Stimulated activated CD8-positive, alpha-beta memory T cell treated with anti-CD3 and anti-CD28 coated beads, Interleukin-7, amount 100 ng/mL, for 1 hour (primary cell): ENCODE measurements at regions not wholly inside any gene's neighbourhood (a gene's known extent, or its start where the extent isn't known, plus 50 kb on each side); places are given as distances from the start of the nearest gene placed in this dataset.
"Not testable (repeated sequence)": the region's sequence is repeated elsewhere in the genome, so short reads cannot be mapped to it uniquely, and the experiment has no call there.

ENCODE experiments used
- DNase-seq, 2 donors: peaks; one replicate each; pipeline ENCODE4 v3.0.0-alpha.2; 2020; ENCODE audit warnings: low read depth in 2 of 2

DNA sequence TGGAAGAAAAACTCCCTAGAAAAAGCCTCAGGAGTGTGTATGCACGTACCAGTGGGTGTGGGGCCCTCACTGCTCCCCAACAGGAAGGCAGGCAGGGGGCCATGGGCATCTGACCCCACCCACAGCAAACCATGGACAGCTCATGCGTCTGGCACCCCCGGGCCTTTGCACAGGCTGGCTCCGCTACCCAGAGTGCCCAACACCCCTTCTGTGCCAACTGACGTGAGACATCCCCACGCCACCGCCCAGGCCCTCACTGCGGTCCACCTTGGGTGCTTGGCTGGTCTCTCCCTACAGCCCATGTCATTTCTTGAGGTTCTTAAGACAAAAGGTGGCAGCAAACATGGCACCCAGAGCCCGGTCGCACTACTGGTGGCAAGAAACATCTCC, 91.4 kb downstream of the NCOR2 start:
- no peak for DNase-seq

- no peak for DNase-seq
Measured at GRCh38 chr12:124475295-124476010, 92.0 kb downstream of the NCOR2 start.

DNA sequence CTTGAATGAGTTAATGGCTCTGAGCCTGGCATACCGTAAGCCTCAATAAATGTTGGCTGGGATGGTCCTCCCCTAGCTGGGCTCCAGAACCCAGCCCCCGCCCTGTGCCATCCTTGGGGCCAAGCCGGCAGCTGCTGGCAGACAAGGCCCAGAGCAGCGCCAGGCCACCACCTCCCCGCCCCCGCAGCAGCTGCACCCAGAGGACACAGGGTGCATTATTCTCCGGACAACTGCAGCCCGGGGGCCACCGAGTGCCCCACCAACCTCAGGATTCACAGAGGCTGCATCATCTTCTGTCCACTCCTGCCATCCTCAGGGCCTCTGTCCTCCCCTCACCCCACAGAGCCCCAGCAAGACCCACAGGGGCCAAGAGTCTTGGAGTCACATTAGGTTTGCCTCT, 92.7 kb downstream of the NCOR2 start:
- DNase-seq, result no peak

GRCh38 chr12:124472690-124473279, 94.6 kb downstream of the NCOR2 start:
- DNase-seq, result no peak

DNA sequence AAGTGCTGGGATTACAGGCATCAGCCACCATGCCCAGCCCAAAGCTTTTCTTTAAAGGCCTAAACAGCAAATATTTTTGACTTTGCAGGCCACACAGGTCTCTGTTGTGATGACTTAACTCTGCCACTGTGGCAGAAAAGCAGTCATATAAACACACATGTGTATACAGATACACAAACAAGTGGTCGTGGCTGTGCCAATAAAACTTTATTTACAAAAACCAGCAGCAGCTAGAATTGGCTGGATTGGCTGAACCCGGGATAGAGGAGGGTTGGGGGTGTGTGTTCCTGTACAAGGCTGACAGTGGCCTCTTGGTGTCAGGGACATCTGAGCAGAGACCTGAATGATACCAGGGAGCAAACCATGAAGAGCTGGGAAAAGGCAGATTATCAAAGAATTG, 95.6 kb downstream of the NCOR2 start:
- no peak for DNase-seq

GRCh38 chr12:124470806-124471205, 96.6 kb downstream of the NCOR2 start:
- no peak for DNase-seq

GRCh38 chr12:124470139-124470538, 97.3 kb downstream of the NCOR2 start:
- no peak for DNase-seq

DNA sequence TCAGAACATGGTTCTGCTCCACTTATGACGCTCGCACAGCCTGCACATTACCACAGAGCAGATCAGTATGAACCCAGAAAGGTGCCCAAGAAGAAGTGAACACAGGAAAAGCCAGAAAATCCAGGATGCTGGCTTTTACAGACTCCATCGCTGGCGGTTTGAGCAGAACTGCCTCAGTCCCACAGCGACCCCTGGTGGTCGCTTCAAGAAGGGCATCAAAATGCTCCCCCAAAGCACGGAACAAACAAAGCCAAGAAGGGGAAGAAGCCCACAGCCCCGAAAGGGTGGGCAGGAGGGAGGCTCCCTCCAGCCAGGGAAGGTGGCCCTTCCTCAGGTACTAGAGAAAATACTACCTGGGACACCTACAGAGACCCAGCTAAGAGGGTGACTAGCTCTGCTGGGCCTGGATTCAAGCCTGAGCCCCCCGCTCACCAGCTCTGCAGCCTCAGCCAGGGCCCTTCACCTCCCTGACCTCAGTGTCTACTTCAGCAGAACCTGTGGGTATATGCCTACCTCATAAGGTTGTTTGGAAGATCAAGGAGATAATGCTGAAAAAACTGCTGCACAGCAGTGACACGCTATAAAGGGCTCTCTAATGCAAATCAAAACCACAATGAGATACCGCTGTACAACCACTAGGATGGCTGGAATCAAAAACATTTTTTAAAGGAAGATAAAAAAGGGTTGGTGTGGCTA, 98.1 kb downstream of the NCOR2 start:
- DNase-seq, result no peak

DNA sequence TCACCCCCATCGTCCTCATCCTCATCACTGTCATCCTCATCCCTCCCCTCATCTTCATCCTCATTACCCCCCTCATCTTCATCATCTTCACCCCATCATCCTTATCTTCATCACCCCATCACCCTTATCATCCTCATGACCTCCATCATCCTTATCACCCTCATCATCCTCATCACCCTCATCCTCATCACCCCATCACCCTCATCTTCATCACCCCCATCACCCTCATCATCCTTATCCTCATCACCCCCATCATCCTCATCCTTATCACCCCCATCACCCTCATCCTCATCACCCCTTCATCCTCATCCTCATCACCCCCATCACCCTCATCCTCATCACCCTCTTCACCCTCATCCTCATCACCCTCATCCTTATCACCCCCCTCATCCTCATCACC, 99.9 kb downstream of the NCOR2 start:
- DNase-seq, result not testable (repeated sequence)

DNA sequence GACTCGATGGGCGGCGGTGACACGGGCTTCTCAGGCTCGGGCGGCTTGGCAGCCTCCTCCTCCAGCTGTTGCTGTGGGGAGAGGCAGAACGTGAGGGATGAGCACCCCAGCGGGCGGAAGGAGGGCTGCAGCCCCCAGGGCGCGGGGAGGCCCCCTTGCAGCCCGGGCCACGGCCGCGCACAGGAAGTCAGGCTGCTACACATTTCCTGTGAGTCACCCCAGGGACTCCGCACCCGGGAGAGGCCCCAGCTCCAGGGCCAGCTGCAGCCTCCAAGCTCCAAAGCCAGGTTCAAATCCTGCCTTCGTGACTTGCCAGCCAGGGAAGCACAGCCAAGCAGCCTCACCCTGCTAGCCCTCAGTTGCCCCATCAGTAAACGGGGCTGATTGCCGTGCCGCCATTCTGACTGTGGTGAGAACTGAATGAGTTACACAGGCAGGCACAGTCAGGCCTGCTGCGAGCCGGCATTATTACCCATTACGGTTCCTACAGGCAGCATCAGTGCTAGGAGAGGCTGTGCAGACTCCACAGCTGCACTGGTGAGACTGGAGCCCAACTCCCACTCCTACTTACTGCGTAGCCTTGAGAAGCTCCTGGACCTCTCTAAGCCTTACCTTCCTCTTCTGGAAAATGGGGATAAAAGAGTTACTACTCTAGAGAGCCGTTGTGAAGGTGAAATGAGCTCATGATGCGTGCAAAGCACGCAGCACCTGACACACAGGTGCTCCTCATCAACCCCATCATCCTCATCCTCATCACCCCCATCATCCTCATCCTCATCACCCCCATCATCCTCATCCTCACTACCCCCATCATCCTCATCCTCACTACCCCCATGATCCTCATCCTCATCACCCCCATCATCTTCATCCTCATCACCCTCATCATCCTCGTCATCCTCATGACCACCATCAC, 100.9 kb downstream of the NCOR2 start:
- peak; percentile 73 to 81 for DNase-seq

- DNase-seq, result no peak
Measured at GRCh38 chr12:124465473-124465872, 101.9 kb downstream of the NCOR2 start.

GRCh38 chr12:124464830-124465229, 102.6 kb downstream of the NCOR2 start:
- DNase-seq, result no peak

DNA sequence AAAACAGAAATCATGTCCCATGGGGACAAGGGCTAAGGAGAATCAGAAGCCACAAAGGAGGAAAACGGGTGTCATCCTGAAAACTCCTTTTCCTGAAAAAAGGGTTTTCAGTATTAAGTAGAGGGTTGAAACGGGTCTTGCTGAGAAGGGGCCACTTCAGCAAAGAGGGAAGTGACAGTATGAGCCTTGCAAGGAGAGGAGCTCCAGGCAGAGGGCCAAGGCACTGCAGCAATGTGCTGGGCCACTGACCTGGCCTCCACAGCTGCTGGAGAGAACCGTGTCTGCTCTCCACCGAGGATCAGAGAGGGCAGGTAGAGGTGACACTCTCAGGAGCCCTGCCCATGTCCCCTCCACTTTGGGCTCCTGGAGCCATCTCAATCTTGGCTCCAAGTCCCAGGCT, 103.3 kb downstream of the NCOR2 start:
- no peak for DNase-seq

GRCh38 chr12:124463341-124463921, 104.0 kb downstream of the NCOR2 start:
- no peak for DNase-seq

DNA sequence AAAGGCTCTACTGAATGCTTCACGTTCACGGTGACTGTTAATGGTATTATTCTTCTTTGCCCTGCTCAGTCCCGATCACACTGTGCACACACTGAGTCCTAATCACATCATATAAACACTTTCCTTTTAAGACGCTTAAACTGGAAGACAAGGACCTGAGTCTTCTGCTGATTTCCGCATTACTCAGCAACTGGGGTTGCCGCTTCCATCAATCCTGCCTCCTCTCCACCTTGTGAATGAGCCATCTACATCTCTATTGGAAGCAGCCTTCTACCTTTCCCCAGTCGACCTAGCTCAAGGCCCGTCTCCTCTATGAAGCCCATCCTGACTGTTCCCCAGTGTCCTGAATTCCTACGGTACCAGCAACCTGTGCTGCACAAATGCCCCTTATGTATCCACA, 104.7 kb downstream of the NCOR2 start:
- no peak for DNase-seq

DNA sequence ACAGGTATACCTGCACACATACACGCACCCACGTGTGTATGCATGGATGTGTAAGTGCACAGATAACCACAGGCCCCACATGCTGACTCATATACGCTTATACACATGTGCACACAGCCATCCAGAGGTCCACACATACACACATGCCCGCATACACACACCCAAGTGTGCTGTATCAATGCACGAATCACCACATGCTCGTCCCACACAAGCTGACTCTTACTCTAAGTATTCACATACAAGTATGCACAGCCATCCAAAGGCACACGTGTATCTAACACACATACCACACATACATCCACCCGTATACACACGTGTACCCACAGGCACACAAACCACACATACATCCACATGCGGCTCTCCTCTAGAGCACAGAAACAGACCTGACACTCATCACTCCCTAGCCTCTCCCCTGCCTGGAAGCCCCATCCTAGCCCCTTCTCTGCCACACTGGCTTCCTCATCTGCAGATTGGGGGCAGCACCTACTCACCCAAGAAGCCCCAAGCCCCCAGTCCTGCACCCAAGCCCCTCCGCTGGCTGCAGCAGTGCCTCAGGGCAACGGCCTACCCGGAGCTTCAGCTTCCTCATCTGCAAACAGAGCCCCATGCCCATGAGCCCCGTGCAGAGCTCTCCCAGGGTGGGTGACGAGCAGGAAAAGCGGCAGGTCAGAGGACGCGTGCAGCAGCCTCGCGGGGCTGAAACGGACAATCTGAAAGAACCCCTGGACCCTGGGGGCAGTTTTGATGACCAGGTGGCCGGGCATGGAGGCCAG, 105.4 kb downstream of the NCOR2 start:
- DNase-seq, result no peak

GRCh38 chr12:124461241-124461673, 106.2 kb downstream of the NCOR2 start:
- no peak for DNase-seq

DNA sequence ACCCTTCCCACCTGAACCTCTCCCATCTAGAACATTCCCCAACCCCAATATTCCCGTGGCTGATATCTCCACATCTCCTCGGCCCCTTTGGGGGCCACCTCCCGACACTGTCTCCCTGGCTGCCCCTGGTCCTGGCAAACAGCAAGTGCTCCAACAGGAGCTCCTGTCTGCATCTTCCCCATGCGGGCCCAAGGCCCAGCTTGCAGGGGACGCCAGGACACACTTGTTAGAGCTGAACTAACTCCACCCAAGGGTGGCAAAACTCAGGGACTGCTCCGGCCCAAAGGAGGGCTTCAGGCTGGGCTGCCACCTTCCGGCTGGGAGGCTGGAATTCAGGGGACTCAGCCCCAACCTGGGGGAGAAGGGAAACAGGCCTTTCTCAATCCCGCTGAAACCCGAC, 106.6 kb downstream of the NCOR2 start:
- no peak for DNase-seq

DNA sequence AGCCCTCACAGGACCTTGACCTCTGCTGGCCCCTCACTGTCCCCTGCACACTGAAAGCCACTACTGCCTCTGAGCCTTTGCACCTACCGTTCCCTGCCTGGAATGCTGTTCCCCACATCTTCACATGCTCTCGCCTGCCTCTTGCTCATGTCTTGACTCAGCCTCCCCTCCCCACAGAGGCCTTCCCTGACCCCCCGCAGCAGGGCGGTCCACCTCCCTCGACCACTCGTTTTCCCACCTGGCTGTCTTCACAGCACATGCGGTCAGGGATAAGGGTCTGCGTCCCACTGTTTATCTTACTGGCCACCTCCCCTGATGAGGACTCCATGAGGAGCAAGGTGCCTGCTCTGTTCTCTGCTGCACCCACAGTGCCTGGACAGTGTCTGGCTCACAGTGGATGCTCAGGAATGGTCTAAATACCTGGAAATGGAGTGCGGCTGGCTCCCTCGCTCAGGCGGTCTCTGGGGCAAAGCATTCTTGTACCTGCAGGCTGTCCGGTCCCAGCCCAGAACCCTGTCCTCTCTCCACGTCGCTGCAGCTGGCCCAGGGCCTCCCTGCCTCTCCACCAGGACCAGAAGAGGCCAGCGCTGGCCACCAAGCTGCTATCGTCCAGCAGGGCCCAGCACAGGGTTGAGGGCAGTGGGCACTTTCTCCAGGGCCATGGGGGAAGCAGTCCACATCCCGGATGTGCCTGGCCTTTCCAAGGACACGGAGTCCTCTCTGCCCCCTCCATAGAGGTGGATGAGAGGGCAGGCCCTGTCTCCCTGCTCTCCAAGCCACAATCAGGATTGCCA, 107.4 kb downstream of the NCOR2 start:
- DNase-seq, result no peak
